ENCODE measurements at regions not wholly inside any gene's neighbourhood (a gene's known extent, or its start where the extent isn't known, plus 50 kb on each side); places are given as distances from the start of the nearest gene placed in this dataset.

- TF ChIP-seq CTCF (IDR thresholded peaks at IDR 0.05; ENCODE audit: insufficient read depth, low read length, poor library complexity, severe bottlenecking): no peak
- TF ChIP-seq EZH2phosphoT487 (conservative IDR thresholded peaks at IDR 0.05; ENCODE audit: low read length): no peak
- Histone ChIP-seq H4K20me1 (ENCODE audit: low read depth, low read length) (no peaks in the 10 kb centered on the region), H3K27me3 (ENCODE audit: low read length) (no peaks in the 10 kb centered on the region)
Measured at GRCh38 chr5:2300421-2300820, 417.7 kb upstream of the IRX4 start.

GRCh38 chr5:2299388-2300220 lies 416.9 kb upstream of the IRX4 start:
- Histone ChIP-seq H3K9me2 (replicated peaks; ENCODE audit: insufficient read depth, low read length) (no peaks in the 10 kb centered on the region), H2AFZ (ENCODE audit: low read depth, low read length, severe bottlenecking) (no peak overlapping the region), H3K9me3 (ENCODE audit: insufficient read depth, low read length) (no peaks in the 10 kb centered on the region), H3K4me3 (ENCODE audit: insufficient read depth, low read length, poor library complexity, severe bottlenecking) (no peak overlapping the region), H4K20me1 (ENCODE audit: low read depth, low read length) (no peaks in the 10 kb centered on the region), H3K9ac (ENCODE audit: low read length) (no peak overlapping the region), H3K36me3 (ENCODE audit: low read length) (no peaks in the 10 kb centered on the region), H3K79me2 (ENCODE audit: insufficient read depth, low read length) (no peaks in the 10 kb centered on the region), H3F3A (ENCODE audit: insufficient read depth) (no peaks in the 10 kb centered on the region), H3K4me2 (ENCODE audit: low read depth, low read length, poor library complexity, severe bottlenecking) (no peak overlapping the region), H3K27me3 (ENCODE audit: low read length) (no peaks in the 10 kb centered on the region), H3K27ac (ENCODE audit: low read depth, low read length) (no peak overlapping the region)
- TF ChIP-seq EZH2phosphoT487 (conservative IDR thresholded peaks at IDR 0.05; ENCODE audit: low read length) (no peak), CTCF (IDR thresholded peaks at IDR 0.05; ENCODE audit: insufficient read depth, low read length, poor library complexity, severe bottlenecking) (no peak)

More at GRCh38 chr5:2300421-2300820, 417.7 kb upstream of the IRX4 start:
- Histone ChIP-seq H3K9ac (ENCODE audit: low read length) (no peak overlapping the region), H3K4me3 (ENCODE audit: insufficient read depth, low read length, poor library complexity, severe bottlenecking) (no peak overlapping the region), H3K4me2 (ENCODE audit: low read depth, low read length, poor library complexity, severe bottlenecking) (no peak overlapping the region), H3K36me3 (ENCODE audit: low read length) (no peaks in the 10 kb centered on the region), H3K27ac (ENCODE audit: low read depth, low read length) (no peak overlapping the region), H3K9me3 (ENCODE audit: insufficient read depth, low read length) (no peaks in the 10 kb centered on the region), H2AFZ (ENCODE audit: low read depth, low read length, severe bottlenecking) (no peak overlapping the region), H3F3A (ENCODE audit: insufficient read depth) (no peaks in the 10 kb centered on the region), H3K9me2 (replicated peaks; ENCODE audit: insufficient read depth, low read length) (no peaks in the 10 kb centered on the region), H3K79me2 (ENCODE audit: insufficient read depth, low read length) (no peaks in the 10 kb centered on the region)

- Histone ChIP-seq H2AFZ (ENCODE audit: low read depth, low read length, severe bottlenecking) (no peak overlapping the region), H3K9ac (ENCODE audit: low read length) (no peak overlapping the region), H3F3A (ENCODE audit: insufficient read depth) (no peaks in the 10 kb centered on the region), H3K9me2 (replicated peaks; ENCODE audit: insufficient read depth, low read length) (no peaks in the 10 kb centered on the region), H3K27me3 (ENCODE audit: low read length) (no peaks in the 10 kb centered on the region), H3K36me3 (ENCODE audit: low read length) (no peaks in the 10 kb centered on the region), H3K4me2 (ENCODE audit: low read depth, low read length, poor library complexity, severe bottlenecking) (no peak overlapping the region), H3K9me3 (ENCODE audit: insufficient read depth, low read length) (no peaks in the 10 kb centered on the region), H4K20me1 (ENCODE audit: low read depth, low read length) (no peaks in the 10 kb centered on the region), H3K79me2 (ENCODE audit: insufficient read depth, low read length) (no peaks in the 10 kb centered on the region), H3K27ac (ENCODE audit: low read depth, low read length) (no peak overlapping the region), H3K4me3 (ENCODE audit: insufficient read depth, low read length, poor library complexity, severe bottlenecking) (no peak overlapping the region)
- TF ChIP-seq CTCF (IDR thresholded peaks at IDR 0.05; ENCODE audit: insufficient read depth, low read length, poor library complexity, severe bottlenecking): no peak
- no peak for TF ChIP-seq EZH2phosphoT487 (conservative IDR thresholded peaks at IDR 0.05; ENCODE audit: low read length)
Measured at GRCh38 chr5:2298781-2299180, 416.1 kb upstream of the IRX4 start.
